ENCODE measurements at regions not wholly inside any gene's neighbourhood (a gene's known extent, or its start where the extent isn't known, plus 50 kb on each side); places are given as distances from the start of the nearest gene placed in this dataset.

DNA sequence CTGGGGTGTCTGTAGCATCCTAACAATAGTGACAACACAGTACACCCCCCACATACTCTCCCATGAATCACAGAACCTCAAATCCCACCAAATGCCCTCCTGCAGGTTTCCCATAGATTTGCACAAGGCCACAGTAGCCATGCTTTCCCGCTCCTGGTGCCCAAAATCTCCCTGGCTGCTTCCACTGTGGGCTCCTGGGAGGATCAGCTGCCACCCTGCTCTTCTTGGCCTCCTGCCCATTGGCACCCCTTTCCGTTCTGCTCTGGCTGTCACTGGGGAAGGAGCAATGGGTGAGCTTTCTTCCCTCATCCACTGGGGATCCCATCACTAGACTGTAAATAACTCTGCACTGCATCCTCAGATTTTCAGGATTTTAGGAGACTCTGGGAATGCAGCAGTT, 92.1 kb upstream of the SLC24A5 start:
- Histone ChIP-seq H3K36me3 (ENCODE audit: control insufficient read depth, insufficient read depth, low read length) (no peaks in the 10 kb centered on the region), H3K4me3 (ENCODE audit: low read depth, low read length) (no peak overlapping the region), H3K27me3 (ENCODE audit: control insufficient read depth, insufficient read depth, low read length) (no peaks in the 10 kb centered on the region)
- TF ChIP-seq, protein P1, sequence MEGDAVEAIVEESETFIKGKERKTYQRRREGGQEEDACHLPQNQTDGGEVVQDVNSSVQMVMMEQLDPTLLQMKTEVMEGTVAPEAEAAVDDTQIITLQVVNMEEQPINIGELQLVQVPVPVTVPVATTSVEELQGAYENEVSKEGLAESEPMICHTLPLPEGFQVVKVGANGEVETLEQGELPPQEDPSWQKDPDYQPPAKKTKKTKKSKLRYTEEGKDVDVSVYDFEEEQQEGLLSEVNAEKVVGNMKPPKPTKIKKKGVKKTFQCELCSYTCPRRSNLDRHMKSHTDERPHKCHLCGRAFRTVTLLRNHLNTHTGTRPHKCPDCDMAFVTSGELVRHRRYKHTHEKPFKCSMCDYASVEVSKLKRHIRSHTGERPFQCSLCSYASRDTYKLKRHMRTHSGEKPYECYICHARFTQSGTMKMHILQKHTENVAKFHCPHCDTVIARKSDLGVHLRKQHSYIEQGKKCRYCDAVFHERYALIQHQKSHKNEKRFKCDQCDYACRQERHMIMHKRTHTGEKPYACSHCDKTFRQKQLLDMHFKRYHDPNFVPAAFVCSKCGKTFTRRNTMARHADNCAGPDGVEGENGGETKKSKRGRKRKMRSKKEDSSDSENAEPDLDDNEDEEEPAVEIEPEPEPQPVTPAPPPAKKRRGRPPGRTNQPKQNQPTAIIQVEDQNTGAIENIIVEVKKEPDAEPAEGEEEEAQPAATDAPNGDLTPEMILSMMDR (IDR thresholded peaks at IDR 0.05; ENCODE audit: insufficient read depth, low read length, poor library complexity, severe bottlenecking), result no peak
- no peak for DNase-seq (ENCODE audit: low read depth)

DNA sequence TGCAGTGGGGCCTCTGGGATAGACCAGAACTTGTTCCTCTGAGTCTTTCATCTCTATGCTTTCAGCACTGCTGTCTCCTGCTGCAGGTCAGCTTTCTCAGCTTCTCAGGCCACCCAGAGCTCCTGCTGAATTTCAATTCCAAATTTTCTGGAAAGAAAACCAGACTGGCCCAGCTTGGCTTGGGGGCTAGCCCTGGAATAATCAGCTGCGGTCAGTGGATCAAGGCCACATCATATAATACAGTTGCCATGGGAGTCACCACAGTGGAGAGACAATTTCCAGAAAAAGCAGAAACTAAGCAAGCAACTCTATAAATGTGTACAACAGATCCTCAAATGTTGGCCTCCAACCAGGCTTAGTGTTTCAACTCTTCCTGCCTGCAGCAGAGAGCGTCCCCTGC, 91.1 kb upstream of the SLC24A5 start:
- no peaks in the 10 kb centered on the region for H3K36me3 ChIP-seq (ENCODE audit: control insufficient read depth, insufficient read depth, low read length)
- no peak for DNase-seq (ENCODE audit: low read depth)
- H3K27me3 ChIP-seq (ENCODE audit: control insufficient read depth, insufficient read depth, low read length), result no peaks in the 10 kb centered on the region
- no peak overlapping the region for H3K4me3 ChIP-seq (ENCODE audit: low read depth, low read length)
- TF ChIP-seq, protein P1 (IDR thresholded peaks at IDR 0.05; ENCODE audit: insufficient read depth, low read length, poor library complexity, severe bottlenecking), result no peak

DNA sequence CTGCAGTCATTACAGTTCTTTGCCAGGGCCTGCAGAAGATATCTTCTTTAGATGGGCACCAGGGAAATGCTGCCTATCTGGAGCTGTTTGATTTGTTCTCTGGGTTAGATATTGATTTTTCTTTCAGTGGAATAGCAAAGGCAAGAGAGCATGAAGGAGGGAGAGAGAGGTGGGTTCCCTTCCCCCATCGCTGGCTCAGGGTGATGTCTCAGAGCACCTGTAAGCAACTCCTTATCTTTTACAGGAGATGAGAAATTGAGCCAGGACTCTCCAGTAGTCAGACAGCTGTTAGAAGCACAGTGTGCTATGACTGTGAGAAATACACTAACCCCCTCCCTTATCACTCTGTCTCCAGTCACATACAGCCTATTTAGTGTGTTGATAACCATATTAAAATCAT, 89.3 kb upstream of the SLC24A5 start:
- H3K4me3 ChIP-seq (ENCODE audit: low read depth, low read length), result no peak overlapping the region

DNA sequence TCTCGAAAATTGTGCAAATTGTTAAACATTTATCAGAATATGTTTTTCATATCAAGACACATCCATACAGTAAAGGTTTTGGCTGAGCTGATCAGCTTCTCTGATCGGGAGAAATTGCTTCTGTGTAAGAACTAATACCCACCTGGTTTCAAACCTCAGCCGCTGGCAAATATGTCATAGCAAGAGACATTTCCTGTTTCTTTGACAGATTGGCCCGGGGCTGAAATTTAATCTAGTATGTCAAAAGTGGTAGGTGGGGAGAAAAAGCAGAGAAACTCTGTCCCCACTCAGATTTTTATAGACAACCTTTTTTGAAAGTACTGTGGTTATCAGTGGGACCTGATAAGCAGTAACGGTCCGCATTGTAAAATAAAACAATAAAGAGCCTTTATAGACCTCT, 88.8 kb upstream of the SLC24A5 start:
- DNase-seq (ENCODE audit: low read depth), result no peak
- no peaks in the 10 kb centered on the region for H3K36me3 ChIP-seq (ENCODE audit: control insufficient read depth, insufficient read depth, low read length)
- no peaks in the 10 kb centered on the region for H3K27me3 ChIP-seq (ENCODE audit: control insufficient read depth, insufficient read depth, low read length)
- no peak overlapping the region for H3K4me3 ChIP-seq (ENCODE audit: low read depth, low read length)
- TF ChIP-seq, protein P1 (IDR thresholded peaks at IDR 0.05; ENCODE audit: insufficient read depth, low read length, poor library complexity, severe bottlenecking), result no peak

More for the DNA sequence above, 89.3 kb upstream of the SLC24A5 start:
- TF ChIP-seq, protein P1 (IDR thresholded peaks at IDR 0.05; ENCODE audit: insufficient read depth, low read length, poor library complexity, severe bottlenecking), result no peak
- no peaks in the 10 kb centered on the region for H3K27me3 ChIP-seq (ENCODE audit: control insufficient read depth, insufficient read depth, low read length)
- DNase-seq (ENCODE audit: low read depth), result no peak
- no peaks in the 10 kb centered on the region for H3K36me3 ChIP-seq (ENCODE audit: control insufficient read depth, insufficient read depth, low read length)

DNA sequence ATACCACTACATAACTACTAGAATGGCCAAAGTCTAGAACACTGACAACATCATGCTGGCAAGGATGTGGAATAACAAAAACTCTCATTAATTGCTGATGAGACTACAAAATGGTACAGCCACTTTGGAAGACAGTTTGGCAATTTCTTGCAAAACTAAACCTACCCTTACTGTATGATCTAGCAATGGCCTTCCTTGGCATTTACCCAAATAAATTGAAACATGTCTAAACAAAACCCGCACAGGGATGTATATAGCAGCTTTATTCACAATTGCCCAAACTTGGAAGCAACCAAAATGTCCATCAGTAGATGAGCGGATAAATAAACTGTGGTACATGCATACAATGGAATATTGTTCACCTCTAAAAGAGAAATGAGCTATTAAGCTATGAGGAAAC, 87.9 kb upstream of the SLC24A5 start:
- TF ChIP-seq, protein P1 (IDR thresholded peaks at IDR 0.05; ENCODE audit: insufficient read depth, low read length, poor library complexity, severe bottlenecking), result no peak

DNA sequence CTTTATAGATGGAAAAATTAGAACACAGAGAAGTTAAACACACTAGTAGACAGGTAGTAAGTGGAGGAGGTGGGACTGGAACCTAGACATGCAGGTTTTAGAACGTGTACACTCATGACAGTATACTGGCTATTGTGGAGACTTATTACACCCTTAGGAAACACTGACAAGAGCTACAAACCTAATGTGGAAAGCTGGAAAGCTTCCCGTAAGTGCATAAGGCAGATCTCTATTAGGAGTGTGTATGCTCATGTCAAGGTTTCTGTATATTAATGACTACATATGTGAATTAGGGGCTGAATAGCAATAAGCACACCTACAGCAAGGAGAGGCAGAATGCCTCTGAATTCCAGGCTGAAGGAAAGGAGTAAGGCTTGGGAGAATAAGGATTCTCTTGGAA, 82.6 kb upstream of the SLC24A5 start:
- Histone ChIP-seq H3K4me3 (ENCODE audit: low read depth, low read length) (no peak overlapping the region), H3K36me3 (ENCODE audit: control insufficient read depth, insufficient read depth, low read length) (no peaks in the 10 kb centered on the region), H3K27me3 (ENCODE audit: control insufficient read depth, insufficient read depth, low read length) (no peaks in the 10 kb centered on the region)
- TF ChIP-seq, protein P1 (IDR thresholded peaks at IDR 0.05; ENCODE audit: insufficient read depth, low read length, poor library complexity, severe bottlenecking), result no peak
- DNase-seq (ENCODE audit: low read depth), result no peak

More for the DNA sequence above, 87.9 kb upstream of the SLC24A5 start:
- no peaks in the 10 kb centered on the region for H3K36me3 ChIP-seq (ENCODE audit: control insufficient read depth, insufficient read depth, low read length)
- no peak for DNase-seq (ENCODE audit: low read depth)
- no peak overlapping the region for H3K4me3 ChIP-seq (ENCODE audit: low read depth, low read length)
- no peaks in the 10 kb centered on the region for H3K27me3 ChIP-seq (ENCODE audit: control insufficient read depth, insufficient read depth, low read length)

Measured in kidney epithelial cell (primary cell).